ENCODE measurements at regions not wholly inside any gene's neighbourhood (a gene's known extent, or its start where the extent isn't known, plus 50 kb on each side); places are given as distances from the start of the nearest gene placed in this dataset.

DNA sequence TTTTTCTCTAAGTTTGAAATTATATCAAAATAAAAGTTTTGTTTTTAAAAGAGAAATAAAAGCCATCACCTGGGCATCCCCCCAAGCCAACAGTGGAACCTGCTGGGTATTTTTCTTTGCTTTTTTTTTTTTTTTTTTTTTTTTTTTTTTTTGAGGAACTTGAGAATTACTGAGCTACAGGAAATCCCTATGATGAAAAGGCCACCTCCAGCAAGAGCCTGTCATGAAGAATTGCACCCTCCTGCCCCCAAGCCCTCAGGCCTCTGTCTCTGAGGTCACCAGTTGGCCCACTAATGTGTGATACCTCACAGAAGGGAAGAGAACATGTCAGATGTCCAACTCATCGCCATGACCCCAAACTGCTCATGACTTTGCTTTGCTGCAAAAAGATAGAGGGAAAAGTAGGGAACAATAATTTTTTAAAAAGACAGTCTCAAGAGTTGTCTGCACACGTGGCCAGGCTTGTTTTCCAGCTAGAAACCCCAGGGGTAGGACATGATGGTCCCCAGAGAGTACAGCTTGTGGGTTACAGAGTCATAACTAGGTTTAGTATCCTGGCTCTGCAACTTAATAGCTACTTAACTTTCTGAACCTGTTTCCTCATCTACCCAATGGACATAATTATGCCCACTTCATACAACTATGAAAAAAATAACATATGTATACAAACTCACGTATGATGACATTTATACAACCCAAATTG, 124.3 kb upstream of the EGLN3 start:
- TF ChIP-seq POLR2A (IDR thresholded peaks at IDR 0.05; ENCODE audit: low read length): no peak
- no peak for TF ChIP-seq GATA1 (IDR thresholded peaks at IDR 0.05; ENCODE audit: low read depth, low read length)
